HG03571 (cell line): ENCODE measurements at regions not wholly inside any gene's neighbourhood (a gene's known extent, or its start where the extent isn't known, plus 50 kb on each side); places are given as distances from the start of the nearest gene placed in this dataset.
"Not testable (repeated sequence)": the region's sequence is repeated elsewhere in the genome, so short reads cannot be mapped to it uniquely, and the experiment has no call there.

ENCODE experiments used
- ATAC-seq: cut with Tn5 transposase; IDR thresholded peaks from one replicate; pipeline ENCODE4 v1.9.1; 2021; ENCODE audit not compliant: unreplicated experiment

- ATAC-seq, result no peak
These were observed 301.9 kb upstream of the SGK1 start for GRCh38 chr6:134619789-134620188.

- ATAC-seq, result no peak
These were observed 301.2 kb upstream of the SGK1 start for GRCh38 chr6:134619077-134619476.

- no peak for ATAC-seq
These were observed 296.9 kb upstream of the SGK1 start for GRCh38 chr6:134614606-134615485.

- ATAC-seq, result not testable (repeated sequence)
These were observed 294.2 kb upstream of the SGK1 start for GRCh38 chr6:134612128-134612527.

- no peak for ATAC-seq
These were observed 292.5 kb upstream of the SGK1 start for GRCh38 chr6:134610411-134610810.

GRCh38 chr6:134609716-134610261 lies 291.9 kb upstream of the SGK1 start:
- no peak for ATAC-seq

GRCh38 chr6:134607411-134607810 lies 289.5 kb upstream of the SGK1 start:
- ATAC-seq, result no peak

- no peak for ATAC-seq
These were observed 287.1 kb upstream of the SGK1 start for GRCh38 chr6:134605034-134605433.

GRCh38 chr6:134604014-134604676 lies 286.2 kb upstream of the SGK1 start:
- no peak for ATAC-seq

GRCh38 chr6:134603561-134603960 lies 285.6 kb upstream of the SGK1 start:
- no peak for ATAC-seq

GRCh38 chr6:134602123-134602522 lies 284.2 kb upstream of the SGK1 start:
- ATAC-seq, result no peak

GRCh38 chr6:134600671-134601070 lies 282.8 kb upstream of the SGK1 start:
- no peak for ATAC-seq

- ATAC-seq, result no peak
These were observed 281.2 kb upstream of the SGK1 start for GRCh38 chr6:134599079-134599478.

- no peak for ATAC-seq
These were observed 278.3 kb upstream of the SGK1 start for GRCh38 chr6:134596191-134596590.

GRCh38 chr6:134594881-134595280 lies 277.0 kb upstream of the SGK1 start:
- no peak for ATAC-seq

GRCh38 chr6:134593887-134594286 lies 276.0 kb upstream of the SGK1 start:
- no peak for ATAC-seq

- ATAC-seq, result no peak
These were observed 275.5 kb upstream of the SGK1 start for GRCh38 chr6:134593442-134593841.

GRCh38 chr6:134593024-134593423 lies 275.1 kb upstream of the SGK1 start:
- no peak for ATAC-seq

- ATAC-seq, result no peak
These were observed 272.5 kb upstream of the SGK1 start for GRCh38 chr6:134590449-134590848.

GRCh38 chr6:134590004-134590403 lies 272.1 kb upstream of the SGK1 start:
- no peak for ATAC-seq

- no peak for ATAC-seq
These were observed 271.6 kb upstream of the SGK1 start for GRCh38 chr6:134589512-134589911.

- ATAC-seq, result no peak
These were observed 270.4 kb upstream of the SGK1 start for GRCh38 chr6:134588267-134588666.
